HepG2 (cell line): ENCODE measurements at regions not wholly inside any gene's neighbourhood (a gene's known extent, or its start where the extent isn't known, plus 50 kb on each side); places are given as distances from the start of the nearest gene placed in this dataset.

Experiments used
- CBX2 ChIP-seq, 2 experiments: fragments of 200-600 bp in 1 of 2; sonication (generic); formaldehyde crosslinking in 1 of 2; IDR thresholded peaks; 2 replicates each; pipeline versions ENCODE4 v1.7.0 to v1.8.1; 2018 to 2022; ENCODE audit warnings: low read depth in 2 of 2, low read length in 1 of 2, mild to moderate bottlenecking in 1 of 2, missing genetic modification reagents in 1 of 2
- CTCF ChIP-seq: sonication (generic); formaldehyde crosslinking; IDR thresholded peaks from 2 replicates; pipeline ENCODE4 v1.5.0; 2020; ENCODE audit warnings: mild to moderate bottlenecking, missing genetic modification reagents, moderate library complexity
- TFDP1 ChIP-seq: IDR thresholded peaks from 2 replicates; pipeline ENCODE4 v1.6.1; 2016; ENCODE audit warnings: missing compliant biosample characterization, missing genetic modification reagents, borderline replicate concordance
- ZNF503 ChIP-seq: sonication (generic); formaldehyde crosslinking; IDR thresholded peaks from 2 replicates; pipeline ENCODE4 v1.4.0; 2020; ENCODE audit warnings: missing genetic modification reagents

DNA sequence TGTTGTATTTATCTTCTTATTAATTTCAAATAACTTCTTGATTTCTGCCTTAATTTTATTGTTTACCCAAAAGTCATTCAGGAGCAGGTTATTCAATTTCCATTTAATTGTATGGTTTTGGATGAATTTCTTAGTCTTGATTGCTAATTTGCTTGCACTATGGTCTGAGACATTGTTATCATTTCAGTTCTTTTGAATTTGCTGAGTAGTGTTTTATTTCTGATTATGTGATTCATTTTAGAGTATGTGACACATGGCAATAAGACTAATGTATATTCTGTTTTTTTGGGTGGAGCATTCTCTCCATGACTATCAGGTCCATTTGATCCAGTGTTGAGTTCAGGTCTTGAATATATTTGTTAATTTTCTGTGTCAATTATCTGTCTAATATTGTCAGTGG, 236.7 kb downstream of the EDA2R start:
- TF ChIP-seq CBX2 (IDR thresholded peaks at IDR 0.05; ENCODE audit: low read depth, low read length) (no peak), CBX2 (CRISPR knock-in tag; IDR thresholded peaks at IDR 0.05; ENCODE audit: low read depth) (no peak), ZNF503 (CRISPR knock-in tag) (no peak), CTCF (CRISPR knock-in tag) (no peak), TFDP1 (no peak)
